ENCODE measurements at regions not wholly inside any gene's neighbourhood (a gene's known extent, or its start where the extent isn't known, plus 50 kb on each side); places are given as distances from the start of the nearest gene placed in this dataset.

DNA sequence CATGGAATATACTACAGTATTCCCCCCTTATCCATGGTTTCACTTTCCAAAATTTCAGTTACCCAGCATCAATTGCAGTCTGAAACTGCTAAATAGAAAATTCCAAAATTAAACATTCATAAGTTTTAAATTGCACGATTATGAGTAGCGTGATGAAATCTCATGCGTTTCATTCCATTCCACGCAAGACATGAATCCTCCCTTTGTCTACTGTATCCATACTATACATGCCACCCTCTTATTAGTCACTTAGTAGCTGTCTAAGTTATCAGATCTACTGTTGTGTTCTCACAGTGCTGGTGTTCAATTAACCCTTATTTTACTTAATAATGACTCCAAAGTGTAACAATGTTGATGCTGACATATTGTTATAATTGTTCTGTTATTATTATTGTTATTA lies 261.2 kb upstream of the NDST4 start:
- DNase-seq = no peak

DNA sequence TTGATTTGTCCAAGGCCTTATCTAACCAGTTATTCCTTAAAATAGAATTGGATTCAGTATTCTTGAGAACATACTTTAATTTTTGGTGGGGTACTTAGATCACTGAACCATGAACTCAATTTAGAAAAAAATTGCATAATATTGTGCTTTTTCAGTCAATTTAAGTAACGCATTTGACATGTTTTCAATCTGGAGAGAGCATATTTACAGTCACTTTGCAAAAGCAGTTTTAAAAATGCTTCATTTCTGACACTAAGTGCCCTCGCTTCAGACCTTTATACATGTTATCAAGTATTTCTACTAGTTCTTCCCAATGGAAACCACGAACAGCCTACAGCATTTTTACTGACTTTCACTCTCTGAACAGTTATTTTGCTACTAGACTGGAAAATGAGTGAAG lies 257.1 kb upstream of the NDST4 start:
- DNase-seq = no peak

DNA sequence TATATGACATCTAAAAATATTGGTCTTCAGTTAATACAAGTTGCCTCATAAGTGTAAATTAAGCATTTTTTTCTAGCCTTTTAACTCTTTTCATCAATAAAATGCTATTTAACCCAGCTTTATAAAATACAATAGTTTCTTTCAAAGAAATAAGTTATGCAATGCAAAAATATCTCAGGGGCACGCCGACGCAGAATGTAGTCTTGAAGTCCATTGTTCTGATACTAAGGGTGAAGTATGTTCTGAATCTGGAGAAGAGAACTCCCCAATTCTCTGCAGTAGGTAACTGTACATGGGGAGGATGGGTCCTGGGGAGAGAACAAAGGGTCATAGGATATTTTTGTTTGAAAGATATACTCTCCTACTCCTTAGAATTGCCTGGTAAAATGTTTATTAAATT lies 256.6 kb upstream of the NDST4 start:
- DNase-seq = no peak

DNA sequence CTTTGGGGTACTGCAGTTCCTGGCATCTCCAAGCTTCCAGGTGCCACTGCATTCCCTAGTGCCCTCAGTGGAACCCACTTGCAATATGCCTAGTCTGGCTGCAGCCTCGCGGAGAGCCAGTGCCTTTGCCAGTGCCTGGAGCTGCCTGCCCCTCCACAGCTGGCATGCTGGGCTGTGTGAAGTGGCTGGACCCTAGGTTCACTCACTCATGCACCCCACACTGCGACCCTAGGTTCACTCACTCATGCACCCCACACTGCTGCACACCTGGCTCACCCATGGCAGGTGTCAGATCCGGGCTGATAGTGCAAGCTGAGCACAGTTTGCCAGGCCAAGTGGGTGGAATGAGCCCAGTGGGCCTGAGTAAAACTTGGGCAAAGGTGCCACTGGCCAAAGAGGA lies 253.0 kb upstream of the NDST4 start:
- no peak for DNase-seq

DNA sequence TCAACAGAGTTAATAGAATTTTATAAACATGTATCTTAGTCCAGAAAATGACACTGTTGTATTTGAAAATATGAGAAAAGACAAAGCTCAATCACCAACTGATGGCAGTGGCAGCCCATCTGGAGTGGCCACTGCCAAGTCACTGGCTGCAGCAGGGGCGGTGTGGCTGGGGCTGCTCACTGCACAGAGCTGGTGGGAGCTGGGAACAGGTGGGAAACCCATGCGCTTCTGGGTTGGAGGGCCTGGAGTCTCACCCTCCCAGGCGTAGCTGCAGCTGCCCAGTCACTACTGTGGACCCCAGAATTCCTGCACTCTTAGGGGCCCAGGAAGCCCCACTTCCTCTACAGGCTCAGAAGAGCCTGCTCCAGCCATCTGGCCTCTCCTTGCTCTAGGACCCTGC lies 251.8 kb upstream of the NDST4 start:
- DNase-seq = no peak

DNA sequence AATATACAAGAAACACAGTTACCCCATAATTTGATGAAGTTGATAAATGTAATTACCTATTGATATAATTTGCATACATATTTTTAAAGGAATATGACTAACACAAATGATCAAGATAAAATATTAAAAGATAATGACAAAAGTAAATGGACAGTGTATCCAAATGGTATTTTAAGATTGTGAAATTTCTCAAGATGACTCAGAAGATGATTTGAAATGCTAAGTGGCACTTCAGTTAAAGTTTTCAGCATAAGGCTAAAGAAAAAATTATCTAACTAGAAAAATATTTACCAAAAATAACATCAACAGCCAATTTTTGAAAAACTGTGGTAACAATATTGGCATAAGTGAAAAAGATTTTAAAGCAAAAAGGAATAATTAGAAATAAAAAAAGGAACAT lies 248.4 kb upstream of the NDST4 start:
- no peak for DNase-seq

DNA sequence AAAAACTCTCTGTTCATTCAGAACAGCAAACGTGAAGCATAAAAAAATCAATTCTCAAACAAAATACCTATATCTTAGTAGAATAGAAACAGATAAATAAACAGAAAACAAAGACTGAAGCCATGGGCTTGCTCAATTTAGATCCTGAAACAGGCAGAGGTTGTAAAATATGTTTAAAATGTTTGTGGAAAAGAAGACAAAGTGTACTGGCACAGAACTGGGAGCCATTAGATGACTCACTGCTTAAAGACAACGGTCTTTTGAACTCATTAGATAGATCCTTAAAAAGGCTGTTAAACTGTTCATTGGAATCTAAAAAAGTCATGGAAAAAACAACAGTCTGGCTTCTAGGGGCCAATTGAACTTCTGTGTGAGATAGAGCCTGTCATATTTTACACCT lies 247.0 kb upstream of the NDST4 start:
- no peak for DNase-seq

DNA sequence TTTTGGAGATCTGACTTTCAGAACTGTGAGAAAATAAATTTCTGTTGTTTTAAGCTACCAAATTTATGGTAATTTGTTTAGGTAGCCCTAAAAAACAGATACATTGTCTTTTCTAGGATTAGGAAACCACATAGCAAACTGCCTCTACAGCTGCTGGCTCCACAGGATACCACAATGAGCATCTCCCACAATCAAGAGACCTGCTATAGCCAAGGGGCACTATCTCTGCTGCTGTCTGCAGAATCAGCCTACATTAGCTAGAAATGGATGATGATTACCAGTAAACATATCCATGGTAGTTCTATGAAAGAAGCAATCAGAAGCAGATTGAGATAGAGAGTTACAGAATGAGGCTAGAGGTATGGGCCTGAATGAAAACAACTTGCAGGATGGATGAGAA lies 244.4 kb upstream of the NDST4 start:
- no peak for DNase-seq

DNA sequence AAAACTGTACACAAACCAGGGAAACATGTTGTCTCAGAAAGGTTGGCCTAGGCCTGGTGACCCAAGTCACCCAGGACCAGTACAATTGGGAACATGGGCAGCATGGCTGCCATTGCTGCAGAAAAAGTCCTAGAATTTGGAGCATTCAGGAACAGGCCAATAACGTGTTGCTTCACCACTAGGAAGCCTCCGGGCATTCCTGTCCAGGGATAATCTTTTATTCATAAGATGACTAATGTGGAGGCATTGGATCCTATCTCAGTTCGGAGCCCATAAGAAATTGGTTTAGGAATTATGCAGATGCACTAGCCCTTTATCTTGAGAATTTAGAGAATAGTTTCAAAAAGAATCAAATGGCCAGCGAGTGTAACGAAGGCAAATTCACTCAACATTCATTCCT lies 242.8 kb upstream of the NDST4 start:
- DNase-seq = no peak

DNA sequence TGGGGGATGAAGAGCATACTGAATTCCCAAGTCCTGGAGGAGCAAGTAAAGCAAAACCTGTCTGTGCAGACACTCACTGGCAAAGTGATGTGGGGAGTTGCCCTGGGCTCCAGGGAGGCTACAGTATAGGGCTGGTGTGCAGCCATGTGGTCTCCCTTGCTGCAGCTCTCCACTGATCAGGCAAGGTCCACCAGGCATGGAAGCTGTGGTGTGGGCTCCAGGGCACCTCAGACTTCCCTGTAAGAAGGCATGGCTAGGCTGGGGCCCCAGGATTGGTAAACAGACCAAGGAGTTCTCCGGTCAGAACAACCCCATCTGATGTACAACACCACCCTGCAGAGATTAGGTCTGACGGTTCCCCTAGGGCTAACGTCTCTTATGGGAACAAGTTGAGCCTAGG lies 241.9 kb upstream of the NDST4 start:
- no peak for DNase-seq

DNA sequence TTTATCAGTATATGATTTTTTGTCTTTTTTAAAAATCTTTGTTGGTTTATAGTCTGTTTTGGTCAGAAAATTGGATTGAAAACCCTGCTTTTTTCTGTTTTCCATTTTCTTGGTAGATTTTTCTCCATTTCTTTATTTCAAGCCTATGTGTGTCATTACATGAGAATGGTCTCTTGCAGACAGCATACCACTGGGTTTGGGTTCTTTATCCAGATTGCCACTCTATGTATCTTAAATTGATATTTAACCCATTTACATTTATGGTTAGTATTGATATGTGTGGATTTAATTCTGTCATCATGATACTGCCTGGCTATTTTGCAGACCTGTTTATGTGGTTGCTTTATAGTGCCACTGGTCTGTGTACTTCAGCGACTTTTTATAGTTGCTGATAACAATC lies 239.9 kb upstream of the NDST4 start:
- no peak for DNase-seq

DNA sequence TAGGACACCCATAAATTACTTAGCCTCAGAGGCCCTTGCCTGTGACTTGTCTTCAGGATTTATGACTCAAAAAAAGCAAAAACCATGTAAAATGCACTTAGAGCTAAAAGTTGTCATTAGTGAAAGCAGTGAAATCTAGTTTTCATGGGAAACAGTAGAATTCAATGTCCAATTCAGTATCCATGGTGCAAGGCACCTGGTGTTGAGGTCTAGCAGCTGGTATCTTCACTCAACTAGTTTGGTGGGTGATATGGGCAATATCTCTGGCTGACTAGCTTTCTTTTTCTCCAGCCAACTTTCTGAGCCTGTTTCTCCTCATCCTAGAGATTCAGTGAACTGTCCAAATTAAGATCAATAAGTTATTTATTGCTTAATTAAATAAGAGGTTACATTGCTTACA lies 229.8 kb upstream of the NDST4 start:
- DNase-seq = no peak

DNA sequence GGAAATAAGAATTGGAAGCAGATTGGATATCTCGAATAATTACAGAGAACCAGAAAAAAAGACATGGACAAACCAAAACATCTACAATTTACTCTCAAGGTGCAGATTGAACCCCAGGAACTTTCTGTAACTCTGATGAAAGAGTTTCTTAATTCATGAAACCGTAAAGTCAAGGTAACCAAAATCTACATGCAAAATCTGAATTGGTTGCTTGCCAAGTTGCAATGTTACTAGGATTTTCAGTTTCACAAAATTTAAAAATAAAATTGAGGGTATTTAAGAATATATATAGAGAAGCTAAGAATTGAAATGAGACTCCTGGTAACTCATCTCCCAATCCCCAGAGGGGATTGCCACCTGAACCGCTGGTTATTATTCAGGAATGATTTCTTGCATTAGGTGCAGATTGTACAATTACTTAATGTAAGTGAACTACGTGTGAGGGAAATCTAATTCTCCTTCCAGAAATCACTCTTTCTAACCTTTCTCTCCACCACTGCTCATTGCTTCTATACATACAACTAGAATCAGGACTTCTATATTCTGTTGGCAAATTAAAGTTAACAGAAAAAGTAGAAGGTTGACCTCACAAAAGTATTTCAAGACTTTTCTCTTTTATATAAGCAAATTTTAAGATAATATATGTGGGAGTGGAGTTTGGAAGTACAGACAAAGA lies 221.5 kb upstream of the NDST4 start:
- DNase-seq = no peak

DNA sequence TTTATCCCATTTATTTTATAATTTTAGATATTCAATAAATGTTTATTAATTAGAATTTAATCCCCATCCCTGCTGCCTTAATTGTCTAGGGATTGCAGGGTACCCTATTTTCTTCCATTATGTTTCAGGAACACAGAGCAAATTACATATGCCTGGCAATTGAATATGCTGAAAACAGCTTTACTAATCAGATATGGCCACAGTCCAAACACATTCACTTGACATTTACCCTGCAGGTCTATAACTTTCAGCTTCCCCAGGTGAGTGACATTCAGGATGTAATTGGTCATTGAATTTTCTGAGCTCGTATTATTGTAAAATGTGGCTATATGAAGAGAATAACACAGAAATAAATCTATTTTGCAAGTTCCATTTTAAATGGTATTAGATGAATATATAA lies 218.7 kb upstream of the NDST4 start:
- no peak for DNase-seq

DNA sequence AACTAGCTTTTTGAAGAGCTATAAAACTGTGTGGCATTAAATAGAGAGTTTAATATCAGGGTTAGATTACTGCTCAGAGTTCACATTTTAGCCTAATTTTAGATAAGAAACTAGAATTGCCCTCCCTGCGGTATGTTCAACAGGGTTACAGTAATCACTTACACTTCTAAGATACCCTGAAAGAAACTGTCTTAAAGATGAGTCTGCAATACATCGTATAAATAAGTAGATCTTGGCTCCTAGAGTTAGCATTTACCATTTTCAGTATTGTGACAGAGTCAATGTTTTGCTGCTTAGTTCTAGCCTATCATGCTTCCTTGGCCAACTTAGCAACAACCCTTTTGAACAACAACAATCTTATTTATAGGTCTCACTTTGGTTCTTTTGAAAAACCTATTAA lies 217.8 kb upstream of the NDST4 start:
- no peak for DNase-seq

DNA sequence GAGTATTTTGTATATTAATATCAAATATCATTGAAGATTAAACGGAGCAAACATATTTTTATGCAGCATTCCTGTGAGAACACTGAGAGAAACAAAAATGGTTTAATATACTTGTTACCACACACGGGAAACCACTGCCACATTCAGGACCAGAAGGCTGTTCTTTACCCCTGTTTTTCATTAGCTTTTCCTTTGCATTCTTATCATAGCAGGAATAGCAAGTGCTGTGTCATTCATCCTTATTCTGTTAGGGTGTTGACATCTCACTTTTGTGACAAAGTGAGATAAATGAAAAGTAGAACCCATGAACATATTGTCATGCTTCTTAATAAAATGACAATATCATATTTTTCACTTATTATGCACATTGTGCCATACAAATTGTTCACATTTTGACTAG lies 212.4 kb upstream of the NDST4 start:
- DNase-seq = no peak

DNA sequence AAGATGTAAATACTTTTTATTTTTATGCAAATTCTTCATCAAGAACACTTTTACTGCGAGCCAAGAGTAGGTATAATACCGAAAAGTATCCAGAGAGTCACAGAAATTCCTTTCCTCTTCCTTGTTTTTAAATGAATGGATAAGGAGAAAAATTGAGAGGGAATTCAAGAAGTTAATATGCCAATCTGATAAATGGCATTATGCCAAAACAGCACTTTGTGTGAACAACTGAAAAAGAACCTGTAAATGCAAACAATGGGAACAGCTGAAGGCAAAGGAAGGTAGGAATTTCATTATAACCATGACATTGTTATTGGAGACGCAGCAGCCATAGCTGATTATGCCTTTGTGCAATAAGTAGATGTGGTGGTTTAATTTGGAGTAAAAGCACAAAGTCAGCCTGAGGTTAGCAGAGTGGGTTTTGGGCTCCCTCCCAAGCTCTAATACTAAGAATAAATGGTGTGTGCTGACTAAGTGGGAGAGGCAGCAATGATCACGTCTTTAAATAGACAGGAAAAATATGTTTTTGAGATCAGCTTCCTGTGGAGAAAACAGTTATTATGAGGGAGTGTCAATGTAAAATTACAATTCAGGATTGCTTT lies 209.8 kb upstream of the NDST4 start:
- DNase-seq = no peak

DNA sequence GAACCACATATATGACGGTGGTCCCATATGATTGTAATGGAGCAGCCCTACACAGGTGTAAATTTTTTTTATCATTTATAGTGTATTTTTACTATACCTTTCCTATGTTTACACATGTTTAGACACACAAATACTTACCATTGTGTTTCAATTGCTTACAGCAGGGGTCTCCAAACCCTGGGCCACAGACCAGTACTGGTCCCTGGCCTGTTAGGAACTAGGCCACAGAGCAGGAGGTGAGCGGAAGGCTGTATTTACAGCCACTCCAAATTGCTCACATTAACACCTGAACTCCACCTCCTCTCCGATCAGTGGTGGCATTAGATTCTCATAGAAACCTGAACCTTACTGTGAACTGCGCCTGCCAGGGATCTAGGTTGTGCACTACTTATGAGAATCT lies 201.8 kb upstream of the NDST4 start:
- DNase-seq = no peak

DNA sequence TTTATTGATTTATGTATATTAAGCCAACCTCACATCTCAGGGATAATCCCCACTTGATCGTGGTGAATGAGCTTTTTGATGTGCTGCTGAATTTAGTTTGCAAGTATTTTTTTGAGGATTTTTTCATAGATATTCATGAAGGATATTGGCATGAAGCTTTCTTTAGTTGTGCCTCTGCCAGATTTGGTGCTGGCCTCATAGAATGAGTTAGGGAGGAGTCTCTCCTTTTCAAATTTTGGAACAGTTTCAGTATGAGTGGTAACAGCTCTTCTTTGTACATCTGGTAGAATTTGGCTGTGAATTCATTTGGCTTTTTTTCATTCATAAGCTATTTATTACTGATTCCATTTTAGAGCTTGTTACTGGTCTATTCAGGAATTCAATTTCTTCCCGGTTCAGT lies 197.2 kb upstream of the NDST4 start:
- no peak for DNase-seq

DNA sequence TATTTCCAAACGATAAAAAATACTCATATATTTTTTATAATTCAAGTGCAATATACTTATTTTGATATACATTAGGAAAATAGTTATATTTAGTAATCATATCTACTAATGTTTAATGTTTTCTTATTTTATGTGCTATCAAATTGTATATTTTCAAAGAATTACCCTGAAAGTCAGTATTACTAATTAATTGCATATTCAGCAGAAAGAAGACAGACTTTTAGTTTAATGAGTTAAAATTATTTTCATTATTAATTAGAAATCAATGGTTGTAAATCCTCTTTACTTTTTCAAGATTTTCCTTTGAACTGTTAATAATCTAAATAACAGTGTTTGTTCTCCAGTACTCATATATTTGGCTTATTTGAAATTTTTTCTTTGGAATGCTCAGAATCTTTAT lies 181.3 kb upstream of the NDST4 start:
- no peak for DNase-seq

DNA sequence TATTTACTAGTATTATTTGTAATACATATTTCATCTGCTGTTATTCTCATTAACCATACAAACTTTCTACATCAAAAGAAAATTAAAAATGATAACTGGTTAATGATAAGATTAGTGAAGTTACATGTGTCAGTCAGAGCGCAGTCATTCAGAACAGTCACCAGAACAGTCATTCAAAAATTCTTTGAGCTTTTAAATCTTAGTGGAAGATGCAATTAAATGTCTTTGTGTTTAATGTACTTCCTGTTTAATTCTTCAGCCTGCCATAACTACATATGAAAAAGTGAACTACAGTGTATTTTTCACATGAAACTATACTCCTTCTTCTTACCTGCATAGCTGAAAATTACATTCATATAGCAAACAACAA lies 179.7 kb upstream of the NDST4 start:
- no peak for DNase-seq

DNA sequence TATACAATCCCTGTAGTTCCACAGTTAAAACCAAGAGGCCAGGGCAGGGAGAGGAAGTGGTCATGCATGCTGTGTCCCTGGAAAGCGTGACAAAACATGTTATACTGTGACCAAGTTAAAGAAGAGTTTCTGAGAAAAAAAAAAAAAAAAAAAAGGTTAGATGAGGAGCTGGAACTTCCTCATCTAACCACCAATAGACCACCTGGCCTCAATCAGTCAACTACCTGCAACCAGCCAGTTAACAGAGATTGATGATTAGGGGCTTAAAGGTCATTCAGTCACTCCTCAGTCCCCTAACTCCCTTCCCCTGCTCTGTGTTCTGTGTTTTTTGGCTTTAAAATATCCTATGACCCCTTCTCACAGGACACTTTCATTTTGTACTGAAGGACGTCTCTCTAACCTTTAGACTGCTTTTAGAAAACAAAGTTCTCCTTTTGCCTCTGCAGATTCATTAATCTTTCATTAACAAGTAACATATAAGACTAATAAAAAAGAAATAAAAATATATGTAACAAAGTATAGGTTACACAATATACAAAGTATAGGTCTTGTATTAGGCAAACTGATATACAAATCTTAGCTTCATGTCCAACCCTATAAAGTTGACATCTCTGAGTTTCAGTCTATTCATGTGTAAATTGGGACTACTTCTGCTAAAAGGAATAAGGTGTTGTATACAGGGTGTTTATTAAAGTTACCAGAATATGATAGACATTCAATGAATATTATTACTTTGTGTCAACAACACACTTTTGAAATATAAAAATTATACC lies 179.1 kb upstream of the NDST4 start:
- DNase-seq = no peak

DNA sequence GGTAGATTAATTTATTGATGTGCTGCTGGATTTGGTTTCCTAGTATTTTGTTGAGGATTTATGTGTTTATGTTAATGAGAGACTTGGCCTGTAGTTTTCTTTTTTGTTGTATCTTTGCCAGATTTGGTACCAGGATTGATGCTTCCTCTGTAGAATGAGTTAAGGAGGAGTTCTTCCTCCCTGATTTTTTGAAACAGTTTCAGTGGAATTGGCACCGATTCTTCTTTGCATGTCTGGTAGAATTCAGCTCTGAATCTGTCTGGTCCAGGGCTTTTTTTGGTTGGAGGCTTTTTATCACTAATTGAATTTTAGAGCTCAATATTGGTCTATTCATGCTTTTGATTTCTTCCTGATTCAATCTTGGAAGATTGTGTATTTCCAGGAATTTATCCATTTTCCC lies 174.0 kb upstream of the NDST4 start:
- no peak for DNase-seq

DNA sequence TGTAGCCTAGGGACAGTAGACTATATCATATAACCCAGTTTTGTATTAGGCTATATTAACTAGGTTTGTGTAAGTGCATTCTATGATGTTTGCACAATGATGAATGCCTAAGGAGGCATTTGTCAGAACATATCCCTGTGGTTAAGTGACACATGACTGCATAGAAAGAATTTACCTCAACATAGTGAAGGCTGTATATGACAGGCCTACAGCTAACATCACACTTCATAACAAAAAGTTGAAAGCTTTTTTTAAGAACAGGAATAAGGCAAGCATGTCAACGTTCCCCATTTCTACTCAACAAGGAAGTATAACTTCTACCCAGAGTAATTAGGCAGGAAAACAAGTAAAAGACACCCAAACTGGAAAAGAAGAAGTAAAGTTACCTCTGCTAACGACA lies 165.9 kb upstream of the NDST4 start:
- DNase-seq = no peak

DNA sequence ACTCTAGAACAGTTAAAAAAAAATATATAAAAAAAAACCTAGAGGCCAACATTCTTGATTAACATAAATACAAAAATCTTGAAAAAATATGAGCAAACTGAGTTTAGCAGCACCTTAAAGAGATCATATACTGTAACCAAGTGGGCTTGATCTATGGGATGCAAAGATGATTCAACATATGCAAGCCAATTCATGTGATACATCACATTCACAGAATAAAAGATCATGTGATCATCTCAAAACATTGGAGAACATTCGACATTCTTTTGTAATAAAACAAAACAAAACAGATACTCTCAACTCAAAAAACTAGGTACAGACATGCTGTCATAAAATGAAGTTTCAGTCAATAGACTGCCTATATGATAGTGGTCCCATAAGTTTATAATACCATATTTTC lies 165.4 kb upstream of the NDST4 start:
- DNase-seq = no peak
